Fibroblast of the aortic adventitia (primary cell): ENCODE measurements at regions not wholly inside any gene's neighbourhood (a gene's known extent, or its start where the extent isn't known, plus 50 kb on each side); places are given as distances from the start of the nearest gene placed in this dataset.

ENCODE experiments used
- DNase-seq: peaks from one replicate; pipeline ENCODE4 v3.0.0-alpha.2; 2010; ENCODE audit warnings: low read depth
- H3K4me3 ChIP-seq: 2 replicates; pipeline ENCODE4 v1.5.1; 2011; ENCODE audit warnings: low read depth, mild to moderate bottlenecking, control low read depth, low read length, moderate library complexity
- CTCF ChIP-seq: IDR thresholded peaks from 2 replicates; pipeline ENCODE4 v1.5.1; 2011; ENCODE audit warnings: mild to moderate bottlenecking, low read length, control low read depth, inconsistent platforms; ENCODE audit not compliant: insufficient read depth

DNA sequence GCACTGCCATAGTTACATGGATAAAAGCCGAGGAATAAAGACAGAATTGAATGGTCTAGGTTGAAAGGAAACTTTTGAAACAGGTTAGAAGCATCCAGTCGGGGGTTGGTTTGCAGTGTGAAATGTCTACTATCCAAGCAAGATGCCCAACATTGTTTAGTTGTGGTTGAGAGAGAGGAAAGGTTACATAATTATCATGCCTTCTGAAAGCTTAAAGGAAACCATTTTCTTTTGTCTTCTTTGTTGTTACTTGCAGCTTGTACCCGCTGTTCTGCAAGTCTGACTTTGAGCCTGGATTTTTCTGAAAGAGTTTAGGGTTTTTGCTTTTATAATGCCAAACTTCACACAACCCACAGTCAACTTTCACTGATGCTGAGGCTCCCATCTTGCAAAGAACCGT lies 167.9 kb downstream of the AXIN2 start:
- H3K4me3 ChIP-seq: no peak overlapping the region
- TF ChIP-seq CTCF: no peak
- DNase-seq: no peak

GRCh38 chr17:65389949-65390348 lies 171.5 kb downstream of the AXIN2 start:
- peak; percentile 46 for DNase-seq
- H3K4me3 ChIP-seq: no peak overlapping the region
- no peak for TF ChIP-seq CTCF

DNA sequence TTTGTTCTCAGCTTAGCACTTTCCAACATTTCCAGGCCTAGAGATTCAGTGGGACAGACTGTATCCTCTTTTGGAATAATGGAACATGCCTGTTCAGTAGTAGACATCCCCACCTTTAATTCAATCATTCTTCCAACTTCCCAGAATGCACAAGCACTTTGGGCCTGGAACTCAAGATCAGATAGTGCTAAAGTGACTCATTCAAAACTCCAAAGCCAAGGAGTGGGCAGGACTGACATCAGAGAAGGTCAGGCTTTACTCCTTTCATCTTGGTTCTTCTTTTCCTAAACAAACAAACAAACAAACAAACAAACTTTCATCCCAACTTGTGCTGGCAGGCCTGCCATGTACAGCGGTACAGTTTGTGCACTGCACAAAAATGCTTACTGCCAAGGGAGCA lies 172.0 kb downstream of the AXIN2 start:
- peak; percentile 60 for DNase-seq
- H3K4me3 ChIP-seq: no peak overlapping the region
- TF ChIP-seq CTCF: no peak

- no peak overlapping the region for H3K4me3 ChIP-seq
- DNase-seq: peak; percentile 74
- no peak for TF ChIP-seq CTCF
Measured at GRCh38 chr17:65388911-65389310, 172.5 kb downstream of the AXIN2 start.

GRCh38 chr17:65387322-65387721 lies 174.1 kb downstream of the AXIN2 start:
- TF ChIP-seq CTCF: no peak
- H3K4me3 ChIP-seq: no peak overlapping the region
- no peak for DNase-seq

- no peak for DNase-seq
- H3K4me3 ChIP-seq: no peak overlapping the region
- TF ChIP-seq CTCF: no peak
Measured at GRCh38 chr17:65385726-65386125, 175.7 kb downstream of the AXIN2 start.

DNA sequence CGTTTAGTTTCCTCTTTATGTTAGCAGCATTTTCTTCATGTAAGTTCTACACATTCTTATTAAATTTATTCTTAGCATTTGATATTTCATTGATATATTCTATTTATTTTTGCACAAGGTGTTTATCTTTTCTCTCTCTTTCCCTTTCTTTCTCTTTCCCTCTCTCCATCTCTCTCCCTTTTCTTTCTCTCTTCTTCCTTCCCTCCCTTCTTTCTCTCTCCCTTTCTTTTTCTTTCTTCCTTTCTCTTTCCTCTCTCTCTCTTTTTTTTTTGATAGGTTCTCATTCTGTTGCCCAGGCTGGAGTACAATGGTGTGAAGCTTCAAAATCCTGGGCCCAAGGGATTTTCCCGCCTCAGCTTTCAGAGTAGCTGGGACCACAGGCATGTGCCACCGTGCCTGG lies 176.4 kb downstream of the AXIN2 start:
- no peak for DNase-seq
- no peak overlapping the region for H3K4me3 ChIP-seq
- no peak for TF ChIP-seq CTCF
